ENCODE measurements at regions not wholly inside any gene's neighbourhood (a gene's known extent, or its start where the extent isn't known, plus 50 kb on each side); places are given as distances from the start of the nearest gene placed in this dataset.
"Not testable (repeated sequence)": the region's sequence is repeated elsewhere in the genome, so short reads cannot be mapped to it uniquely, and the experiment has no call there.

DNA sequence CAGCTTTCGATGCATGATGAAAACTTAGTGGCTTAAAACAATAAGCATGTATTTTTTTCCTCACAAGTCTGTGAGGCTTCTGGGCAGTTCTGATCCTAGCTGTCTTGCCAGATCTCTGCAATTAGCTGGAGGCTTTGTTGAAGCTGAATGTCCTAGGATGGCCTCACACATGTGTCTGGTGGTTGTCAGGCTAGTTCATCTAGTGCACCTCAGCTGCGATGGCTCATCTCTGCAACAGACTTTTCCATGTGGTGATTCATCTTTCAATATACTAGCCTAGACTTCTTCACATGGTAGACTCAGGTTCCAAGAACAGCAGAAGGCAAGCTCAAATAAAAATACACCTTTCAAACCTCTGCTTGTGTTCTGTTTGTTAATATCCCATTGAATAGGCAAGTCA is 66.5 kb upstream of the IL1RAPL1 start:
- TF ChIP-seq CTCF (IDR thresholded peaks at IDR 0.05; ENCODE audit: low read depth, low read length) = no peak
- Histone ChIP-seq H3K27ac (no peak overlapping the region), H3K4me3 (no peak overlapping the region), H3K27me3 (no peaks in the 10 kb centered on the region), H3K36me3 (no peaks in the 10 kb centered on the region), H3K9me3 (ENCODE audit: low read depth) (no peaks in the 10 kb centered on the region), H3K4me1 (ENCODE audit: low read depth) (no peaks in the 10 kb centered on the region)
- no peak for DNase-seq (ENCODE audit: low read depth in 1 of 2, low spot score in 1 of 2)

- H3K9me3 ChIP-seq (ENCODE audit: low read depth); H3K4me3 ChIP-seq; DNase-seq (ENCODE audit: low read depth in 1 of 2, low spot score in 1 of 2); H3K36me3 ChIP-seq; H3K27ac ChIP-seq; H3K27me3 ChIP-seq; H3K4me1 ChIP-seq (ENCODE audit: low read depth): not testable (repeated sequence)
Observed at GRCh38 chrX:28528354-28528753, 58.9 kb upstream of the IL1RAPL1 start.

Data from cardiac muscle cell (in vitro differentiated cells and primary cell).